Left ventricle myocardium inferior (tissue), 1 donor: ENCODE measurements at regions not wholly inside any gene's neighbourhood (a gene's known extent, or its start where the extent isn't known, plus 50 kb on each side); places are given as distances from the start of the nearest gene placed in this dataset.

Experiments
- DNase-seq: peaks from one replicate; pipeline ENCODE4 v3.0.0-alpha.2; 2020
- H3K27ac ChIP-seq: fragments of 200-600 bp; replicated peaks from 2 replicates; pipeline ENCODE4 v1.8.0; 2021
- H3K27me3 ChIP-seq: fragments of 200-600 bp; 2 replicates; pipeline ENCODE4 v1.8.0; 2021; ENCODE audit warnings: low read depth
- H3K36me3 ChIP-seq: fragments of 200-600 bp; 2 replicates; pipeline ENCODE4 v1.8.0; 2021
- H3K4me1 ChIP-seq: fragments of 200-600 bp; 2 replicates; pipeline ENCODE4 v1.8.0; 2021
- H3K4me3 ChIP-seq: fragments of 200-600 bp; 2 replicates; pipeline ENCODE4 v1.8.0; 2021; ENCODE audit warnings: mild to moderate bottlenecking, moderate library complexity
- H3K9me3 ChIP-seq: fragments of 200-600 bp; replicated peaks from 2 replicates; pipeline ENCODE4 v1.8.0; 2021
- CTCF ChIP-seq: fragments of 200-600 bp; IDR thresholded peaks from 2 replicates; pipeline ENCODE4 v1.8.0; 2021; ENCODE audit warnings: antibody characterized with exemption, mild to moderate bottlenecking, borderline replicate concordance
- intact Hi-C: fragments of 100-400 bp; cut with micrococcal nuclease; formaldehyde crosslinking; loops from one replicate; pipeline ENCODE4 v1.11.0; 2022
- donor health status: DM: no; HTN: yes; CAD: no; lungs with severe emphysema.

DNA sequence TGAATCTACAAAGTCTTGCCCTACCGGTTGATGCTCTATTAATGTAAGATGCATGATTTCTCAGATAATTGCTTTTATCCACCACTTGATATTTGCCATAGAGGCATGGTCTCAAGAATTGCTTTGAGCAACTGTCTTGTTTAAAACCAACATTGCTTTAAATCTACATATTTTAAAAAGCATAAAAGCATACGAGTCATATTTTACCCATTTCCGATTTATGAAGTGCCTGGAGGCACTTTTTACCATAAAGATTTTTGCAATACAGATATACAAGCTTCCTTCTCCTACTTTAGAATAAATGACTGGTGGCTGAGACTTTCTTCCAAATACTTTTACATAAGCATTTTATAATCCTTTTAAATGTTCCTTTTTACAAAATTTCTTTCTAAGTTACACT, 517.6 kb downstream of the TXNL1 start:
- no peak overlapping the region for H3K27ac ChIP-seq

DNA sequence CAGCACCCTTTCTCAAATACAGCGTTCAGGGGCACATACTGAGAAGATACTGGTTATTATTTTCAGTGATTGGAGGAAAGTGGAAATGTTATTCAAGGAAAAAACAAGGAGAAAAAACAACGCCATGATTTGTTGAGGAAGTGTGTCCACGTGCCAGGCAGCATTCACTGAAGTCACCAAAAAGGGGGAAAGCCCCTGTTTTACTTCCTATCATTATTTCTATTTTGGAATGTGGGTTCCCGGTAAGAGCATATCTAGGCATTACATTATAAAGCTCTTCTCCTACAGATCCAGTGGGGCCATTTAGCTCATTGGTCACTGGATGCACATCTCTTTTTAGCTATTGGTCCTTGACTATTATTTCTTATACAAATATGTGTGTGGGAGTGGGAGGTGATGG, 518.7 kb downstream of the TXNL1 start:
- no peaks in the 10 kb centered on the region for H3K9me3 ChIP-seq
- no peak for DNase-seq
- peaks cover 5% of the 10 kb centered on the region for H3K4me1 ChIP-seq
- no peak for TF ChIP-seq CTCF
- intact Hi-C loops = no loop called here
- no peaks in the 10 kb centered on the region for H3K27me3 ChIP-seq
- H3K36me3 ChIP-seq = no peaks in the 10 kb centered on the region
- no peak overlapping the region for H3K27ac ChIP-seq
- H3K4me3 ChIP-seq = no peak overlapping the region

More for the DNA sequence above, 517.6 kb downstream of the TXNL1 start:
- no peaks in the 10 kb centered on the region for H3K27me3 ChIP-seq
- H3K4me1 ChIP-seq = peaks cover 5% of the 10 kb centered on the region
- no peak for TF ChIP-seq CTCF
- H3K4me3 ChIP-seq = no peak overlapping the region
- DNase-seq = no peak
- H3K9me3 ChIP-seq = no peaks in the 10 kb centered on the region
- intact Hi-C loops = no loop called here
- no peaks in the 10 kb centered on the region for H3K36me3 ChIP-seq

- no peak for DNase-seq
- Histone ChIP-seq H3K27ac (no peak overlapping the region), H3K36me3 (no peaks in the 10 kb centered on the region), H3K9me3 (no peaks in the 10 kb centered on the region), H3K4me3 (no peak overlapping the region), H3K4me1 (peaks cover 4% of the 10 kb centered on the region), H3K27me3 (no peaks in the 10 kb centered on the region)
- intact Hi-C loops = no loop called here
- TF ChIP-seq CTCF = no peak
Observed at GRCh38 chr18:56118422-56118821, 520.0 kb downstream of the TXNL1 start.

DNA sequence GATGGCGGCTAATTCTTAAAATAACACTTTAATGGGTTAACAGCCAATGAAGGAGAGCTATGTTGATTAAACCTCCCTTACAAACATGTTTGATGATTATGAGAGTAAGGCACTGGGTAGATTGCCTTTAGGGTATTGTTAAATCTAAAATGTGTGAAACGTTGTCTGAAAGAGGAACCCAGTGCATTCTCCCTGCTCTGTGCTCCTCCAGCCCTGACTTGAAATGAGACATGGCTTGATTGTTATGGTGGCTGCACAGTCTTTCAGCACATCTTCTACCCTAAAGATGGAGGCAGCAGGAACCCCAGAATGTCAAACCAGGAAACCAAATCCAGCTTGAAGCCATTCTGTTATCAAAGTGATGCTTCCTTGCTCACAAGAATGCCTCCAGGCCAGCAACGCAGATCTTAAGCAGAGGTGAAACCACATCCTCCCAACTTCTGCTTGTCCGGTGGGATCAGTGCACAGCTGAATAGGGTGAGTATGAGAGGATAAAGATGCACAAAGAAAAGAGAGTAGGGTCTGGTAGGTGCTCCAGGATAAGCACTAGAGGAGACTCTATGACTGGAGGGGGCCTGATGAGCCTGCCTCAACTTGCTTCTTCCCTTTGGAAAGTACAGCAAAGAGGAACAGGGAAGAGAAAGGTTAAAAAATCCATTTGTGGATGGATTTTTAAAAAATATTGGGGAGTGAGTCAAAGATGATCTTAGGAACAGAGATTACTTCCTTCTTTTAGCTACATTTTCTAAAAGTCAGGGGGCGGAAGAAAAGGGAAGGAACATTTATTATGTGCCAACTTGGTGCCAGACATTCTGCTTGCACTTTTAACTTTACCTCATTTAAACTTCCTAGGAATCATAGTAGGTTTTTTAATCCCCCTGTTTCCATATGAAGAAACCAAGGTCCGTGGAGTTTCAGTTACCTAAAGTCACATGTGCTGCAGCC, 523.0 kb downstream of the TXNL1 start:
- Histone ChIP-seq H3K36me3 (no peaks in the 10 kb centered on the region), H3K27me3 (no peaks in the 10 kb centered on the region), H3K9me3 (no peaks in the 10 kb centered on the region), H3K4me3 (no peak overlapping the region), H3K4me1 (peaks cover 13% of the 10 kb centered on the region), H3K27ac (no peak overlapping the region)
- DNase-seq = no peak
- intact Hi-C loops = no loop called here
- TF ChIP-seq CTCF = no peak

GRCh38 chr18:56112984-56113383, 525.0 kb upstream of the TCF4 start:
- peak overlapping the region; percentile 21 for H3K27ac ChIP-seq
- intact Hi-C loops = no loop called here

More at GRCh38 chr18:56112984-56113383, 525.0 kb upstream of the TCF4 start:
- no peak for TF ChIP-seq CTCF
- peaks cover 13% of the 10 kb centered on the region for H3K4me1 ChIP-seq
- no peaks in the 10 kb centered on the region for H3K27me3 ChIP-seq
- H3K9me3 ChIP-seq = no peaks in the 10 kb centered on the region
- H3K4me3 ChIP-seq = no peak overlapping the region
- no peaks in the 10 kb centered on the region for H3K36me3 ChIP-seq
- DNase-seq = no peak
